Kidney epithelial cell (primary cell): ENCODE measurements at regions not wholly inside any gene's neighbourhood (a gene's known extent, or its start where the extent isn't known, plus 50 kb on each side); places are given as distances from the start of the nearest gene placed in this dataset.
"Not testable (repeated sequence)": the region's sequence is repeated elsewhere in the genome, so short reads cannot be mapped to it uniquely, and the experiment has no call there.

Experiments used
- DNase-seq: peaks from one replicate; pipeline ENCODE4 v3.0.0-alpha.2; 2010; ENCODE audit warnings: low read depth
- H3K27me3 ChIP-seq: 2 replicates; pipeline ENCODE4 v1.6.0; 2011; ENCODE audit warnings: low read length; ENCODE audit not compliant: control insufficient read depth, insufficient read depth
- H3K36me3 ChIP-seq: 2 replicates; pipeline ENCODE4 v1.5.1; 2011; ENCODE audit warnings: low read length; ENCODE audit not compliant: control insufficient read depth, insufficient read depth
- H3K4me3 ChIP-seq: 2 replicates; pipeline ENCODE4 v1.5.1; 2011; ENCODE audit warnings: low read depth, mild to moderate bottlenecking, control low read depth, low read length
- CTCF ChIP-seq: IDR thresholded peaks from 2 replicates; pipeline ENCODE4 v1.5.1; 2011; ENCODE audit warnings: mild to moderate bottlenecking, moderate library complexity, low read length, control low read depth, inconsistent platforms; ENCODE audit not compliant: insufficient read depth, poor library complexity, severe bottlenecking

GRCh38 chr10:120212275-120212674 is 244.8 kb upstream of the PLPP4 start:
- DNase-seq, result no peak
- TF ChIP-seq CTCF, result no peak
- no peak overlapping the region for H3K4me3 ChIP-seq
- no peaks in the 10 kb centered on the region for H3K36me3 ChIP-seq
- no peaks in the 10 kb centered on the region for H3K27me3 ChIP-seq

GRCh38 chr10:120213283-120213682 is 243.7 kb upstream of the PLPP4 start:
- H3K27me3 ChIP-seq, H3K36me3 ChIP-seq, H3K4me3 ChIP-seq, DNase-seq: not testable (repeated sequence)

- H3K4me3 ChIP-seq, result no peak overlapping the region
- DNase-seq, result no peak
- H3K36me3 ChIP-seq, result no peaks in the 10 kb centered on the region
- no peak for TF ChIP-seq CTCF
- H3K27me3 ChIP-seq, result no peaks in the 10 kb centered on the region
Measured at GRCh38 chr10:120217736-120218135, 239.3 kb upstream of the PLPP4 start.

GRCh38 chr10:120221873-120222485 is 235.0 kb upstream of the PLPP4 start:
- Histone ChIP-seq H3K4me3 (no peak overlapping the region), H3K36me3 (no peaks in the 10 kb centered on the region), H3K27me3 (no peaks in the 10 kb centered on the region)
- peak; percentile 18 for DNase-seq
- TF ChIP-seq CTCF, result peak; percentile 65

GRCh38 chr10:120229641-120230040 is 227.4 kb upstream of the PLPP4 start:
- Histone ChIP-seq H3K4me3 (no peak overlapping the region), H3K36me3 (no peaks in the 10 kb centered on the region), H3K27me3 (no peaks in the 10 kb centered on the region)
- no peak for DNase-seq
- no peak for TF ChIP-seq CTCF

- H3K27me3 ChIP-seq, DNase-seq, H3K36me3 ChIP-seq, H3K4me3 ChIP-seq: not testable (repeated sequence)
Measured at GRCh38 chr10:120239695-120240094, 217.3 kb upstream of the PLPP4 start.

GRCh38 chr10:120251821-120252442 is 205.1 kb upstream of the PLPP4 start:
- no peak for TF ChIP-seq CTCF
- no peak overlapping the region for H3K4me3 ChIP-seq
- H3K36me3 ChIP-seq, result no peaks in the 10 kb centered on the region
- no peak for DNase-seq
- H3K27me3 ChIP-seq, result no peaks in the 10 kb centered on the region
